Neural progenitor cell (in vitro differentiated cells): ENCODE measurements at regions not wholly inside any gene's neighbourhood (a gene's known extent, or its start where the extent isn't known, plus 50 kb on each side); places are given as distances from the start of the nearest gene placed in this dataset.

Experiments
- DNase-seq: peaks from one replicate; pipeline ENCODE4 v3.0.0-alpha.2; 2016; ENCODE audit warnings: low spot score
- H2AFZ ChIP-seq: fragments of 200-600 bp; sonication (generic); replicated peaks from 2 replicates; pipeline ENCODE4 v1.6.1; 2016; ENCODE audit warnings: antibody characterized with exemption
- H3F3A ChIP-seq: fragments of 200-600 bp; sonication (generic); 2 replicates; pipeline ENCODE4 v1.6.1; 2016; ENCODE audit warnings: antibody characterized with exemption, low read depth
- H3K27ac ChIP-seq: fragments of 200-600 bp; sonication (generic); 2 replicates; pipeline ENCODE4 v1.5.1; 2016; ENCODE audit warnings: mild to moderate bottlenecking
- H3K27me3 ChIP-seq: fragments of 200-600 bp; sonication (generic); 2 replicates; pipeline ENCODE4 v1.6.1; 2016; ENCODE audit warnings: mild to moderate bottlenecking, moderate library complexity
- H3K36me3 ChIP-seq: fragments of 200-600 bp; sonication (generic); 2 replicates; pipeline ENCODE4 v1.5.1; 2016
- H3K4me1 ChIP-seq: fragments of 200-600 bp; sonication (generic); 2 replicates; pipeline ENCODE4 v1.6.1; 2016; ENCODE audit warnings: mixed run types
- H3K4me2 ChIP-seq: fragments of 200-600 bp; sonication (generic); 2 replicates; pipeline ENCODE4 v1.6.1; 2016
- H3K4me3 ChIP-seq: fragments of 200-600 bp; sonication (generic); 2 replicates; pipeline ENCODE4 v1.5.1; 2016
- H3K79me2 ChIP-seq: fragments of 200-600 bp; sonication (generic); 2 replicates; pipeline ENCODE4 v1.6.1; 2016; ENCODE audit warnings: low read depth
- H3K9ac ChIP-seq: fragments of 200-600 bp; sonication (generic); 2 replicates; pipeline ENCODE4 v1.6.1; 2016
- H3K9me3 ChIP-seq: fragments of 200-600 bp; sonication (generic); 2 replicates; pipeline ENCODE4 v1.5.1; 2016; ENCODE audit warnings: low read depth
- H4K20me1 ChIP-seq: fragments of 200-600 bp; sonication (generic); 2 replicates; pipeline ENCODE4 v1.6.1; 2016; ENCODE audit warnings: low read depth
- H3K27ac Mint-ChIP-seq: 3 replicates; pipeline ENCODE4 v1.8.0; 2021; ENCODE audit warnings: mixed read lengths
- H3K27me3 Mint-ChIP-seq: 2 replicates; pipeline ENCODE4 v1.8.0; 2022; ENCODE audit warnings: low read depth, mild to moderate bottlenecking, inconsistent platforms, moderate library complexity, mixed read lengths; ENCODE audit not compliant: insufficient read depth
- H3K36me3 Mint-ChIP-seq: 3 replicates; pipeline ENCODE4 v1.8.0; 2021; ENCODE audit warnings: mixed read lengths
- H3K4me1 Mint-ChIP-seq: 3 replicates; pipeline ENCODE4 v1.8.0; 2021; ENCODE audit warnings: mixed read lengths
- H3K4me3 Mint-ChIP-seq: 3 replicates; pipeline ENCODE4 v1.8.0; 2021; ENCODE audit warnings: mild to moderate bottlenecking, moderate library complexity, mixed read lengths
- H3K9me3 Mint-ChIP-seq: 3 replicates; pipeline ENCODE4 v1.8.0; 2020; ENCODE audit warnings: mixed read lengths
- EZH2 ChIP-seq: fragments of 200-600 bp; sonication (generic); IDR thresholded peaks from 2 replicates; pipeline ENCODE4 v1.6.1; 2017; ENCODE audit warnings: antibody characterized with exemption, mild to moderate bottlenecking, moderate library complexity
- EZH2phosphoT487 ChIP-seq: fragments of 200-600 bp; sonication (generic); IDR thresholded peaks from 2 replicates; pipeline ENCODE4 v1.6.1; 2017; ENCODE audit warnings: antibody characterized with exemption
- TF ChIP-seq, protein P1 (sequence below): fragments of 200-600 bp; sonication (generic); IDR thresholded peaks from 2 replicates; pipeline ENCODE4 v1.5.1; 2017; ENCODE audit warnings: antibody characterized with exemption, mild to moderate bottlenecking

DNA sequence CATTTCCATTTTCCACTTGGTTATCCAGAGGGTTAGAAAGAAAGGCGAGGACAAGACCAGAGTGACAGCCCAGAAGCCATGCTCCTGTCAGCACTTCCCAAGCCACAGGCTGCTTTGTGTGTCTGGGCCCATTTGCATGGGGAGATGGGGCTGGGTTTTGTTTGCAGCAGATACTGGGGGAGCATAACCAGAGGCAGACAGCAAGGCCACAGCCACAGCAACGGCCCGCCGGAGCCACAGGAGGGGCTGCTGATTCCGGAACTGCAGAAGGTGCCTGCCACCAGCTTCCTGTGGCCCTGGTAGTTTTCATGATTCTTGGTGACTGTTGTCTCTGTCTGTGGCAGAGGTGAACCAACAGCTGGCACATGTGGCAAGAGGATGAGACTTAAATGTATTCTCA, 106.6 kb downstream of the DLL1 start:
- H2AFZ ChIP-seq: no peak overlapping the region
- Mint-ChIP-seq H3K36me3 (no peaks in the 10 kb centered on the region), H3K4me1 (no peaks in the 10 kb centered on the region), H3K27me3 (peaks cover 8% of the 10 kb centered on the region), H3K27ac (peak overlapping the region; percentile 50), H3K4me3 (no peak overlapping the region), H3K9me3 (peaks cover 6% of the 10 kb centered on the region)
- no peaks in the 10 kb centered on the region for H4K20me1 ChIP-seq
- TF ChIP-seq, protein P1, sequence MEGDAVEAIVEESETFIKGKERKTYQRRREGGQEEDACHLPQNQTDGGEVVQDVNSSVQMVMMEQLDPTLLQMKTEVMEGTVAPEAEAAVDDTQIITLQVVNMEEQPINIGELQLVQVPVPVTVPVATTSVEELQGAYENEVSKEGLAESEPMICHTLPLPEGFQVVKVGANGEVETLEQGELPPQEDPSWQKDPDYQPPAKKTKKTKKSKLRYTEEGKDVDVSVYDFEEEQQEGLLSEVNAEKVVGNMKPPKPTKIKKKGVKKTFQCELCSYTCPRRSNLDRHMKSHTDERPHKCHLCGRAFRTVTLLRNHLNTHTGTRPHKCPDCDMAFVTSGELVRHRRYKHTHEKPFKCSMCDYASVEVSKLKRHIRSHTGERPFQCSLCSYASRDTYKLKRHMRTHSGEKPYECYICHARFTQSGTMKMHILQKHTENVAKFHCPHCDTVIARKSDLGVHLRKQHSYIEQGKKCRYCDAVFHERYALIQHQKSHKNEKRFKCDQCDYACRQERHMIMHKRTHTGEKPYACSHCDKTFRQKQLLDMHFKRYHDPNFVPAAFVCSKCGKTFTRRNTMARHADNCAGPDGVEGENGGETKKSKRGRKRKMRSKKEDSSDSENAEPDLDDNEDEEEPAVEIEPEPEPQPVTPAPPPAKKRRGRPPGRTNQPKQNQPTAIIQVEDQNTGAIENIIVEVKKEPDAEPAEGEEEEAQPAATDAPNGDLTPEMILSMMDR: no peak
- no peak for TF ChIP-seq EZH2phosphoT487
- no peak for TF ChIP-seq EZH2
- H3K36me3 ChIP-seq: no peaks in the 10 kb centered on the region
- no peaks in the 10 kb centered on the region for H3K27me3 ChIP-seq
- DNase-seq: no peak
- no peak overlapping the region for H3K9ac ChIP-seq
- H3F3A ChIP-seq: no peaks in the 10 kb centered on the region
- no peak overlapping the region for H3K4me2 ChIP-seq
- no peaks in the 10 kb centered on the region for H3K9me3 ChIP-seq
- peaks cover 5% of the 10 kb centered on the region for H3K4me1 ChIP-seq
- H3K27ac ChIP-seq: no peak overlapping the region
- no peaks in the 10 kb centered on the region for H3K79me2 ChIP-seq
- no peak overlapping the region for H3K4me3 ChIP-seq

DNA sequence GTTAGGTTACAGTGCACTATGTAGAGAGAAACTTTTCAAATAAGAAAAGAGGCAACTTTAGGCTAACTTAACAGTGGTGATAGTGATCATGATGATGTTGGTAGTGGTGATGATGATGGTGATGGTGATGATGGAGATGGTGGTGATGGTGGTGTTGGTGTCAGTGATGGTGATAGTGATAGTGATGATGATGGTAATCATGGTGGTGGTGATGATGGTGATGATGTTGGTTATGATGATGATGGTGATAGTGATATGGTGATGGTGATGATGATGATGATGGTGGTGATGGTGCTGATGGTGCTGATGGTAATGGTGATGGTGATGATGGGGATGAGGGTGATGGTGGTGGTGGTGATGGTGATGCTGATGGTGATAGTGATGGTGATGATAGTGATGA, 107.4 kb downstream of the DLL1 start:
- H3K36me3 Mint-ChIP-seq: no peaks in the 10 kb centered on the region
- peak overlapping the region; percentile 7 for H3K27ac Mint-ChIP-seq
- TF ChIP-seq, protein P1: no peak
- TF ChIP-seq EZH2 (no peak), EZH2phosphoT487 (no peak)
- no peaks in the 10 kb centered on the region for H3K36me3 ChIP-seq
- H4K20me1 ChIP-seq: no peaks in the 10 kb centered on the region
- H3K4me2 ChIP-seq: no peak overlapping the region
- no peak for DNase-seq
- H3K4me1 Mint-ChIP-seq: peaks cover 3% of the 10 kb centered on the region
- peak overlapping the region; percentile 2 for H3K4me3 Mint-ChIP-seq
- no peak overlapping the region for H3K27ac ChIP-seq
- H3K9ac ChIP-seq: no peak overlapping the region
- peaks cover 8% of the 10 kb centered on the region for H3K27me3 Mint-ChIP-seq
- peaks cover 5% of the 10 kb centered on the region for H3K4me1 ChIP-seq
- no peaks in the 10 kb centered on the region for H3K79me2 ChIP-seq
- no peaks in the 10 kb centered on the region for H3K27me3 ChIP-seq
- H3F3A ChIP-seq: no peaks in the 10 kb centered on the region
- H3K4me3 ChIP-seq: no peak overlapping the region
- H3K9me3 ChIP-seq: no peaks in the 10 kb centered on the region
- peaks cover 6% of the 10 kb centered on the region for H3K9me3 Mint-ChIP-seq
- H2AFZ ChIP-seq: no peak overlapping the region

DNA sequence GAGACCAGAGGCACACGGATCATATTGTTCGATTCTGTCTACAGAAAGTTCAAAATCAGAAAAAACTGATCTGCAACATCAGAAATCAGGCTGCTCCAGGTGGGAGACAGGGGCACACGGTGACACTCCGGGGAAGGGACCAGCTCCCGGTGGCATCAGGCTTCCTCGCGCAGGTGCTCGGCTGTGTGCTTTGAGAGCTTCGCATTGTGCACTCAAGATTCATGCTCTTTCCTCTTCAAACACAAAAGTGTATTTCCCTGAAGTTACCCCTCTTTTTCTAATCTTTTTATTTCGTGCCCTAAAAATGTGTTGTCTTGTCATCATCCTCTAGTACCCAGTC, 108.1 kb downstream of the DLL1 start:
- no peak overlapping the region for H3K4me2 ChIP-seq
- H4K20me1 ChIP-seq: no peaks in the 10 kb centered on the region
- no peaks in the 10 kb centered on the region for H3K27me3 ChIP-seq
- no peak for TF ChIP-seq EZH2phosphoT487
- TF ChIP-seq EZH2: no peak
- TF ChIP-seq, protein P1: no peak
- no peaks in the 10 kb centered on the region for H3K36me3 Mint-ChIP-seq
- H3K36me3 ChIP-seq: no peaks in the 10 kb centered on the region
- no peak overlapping the region for H3K27ac ChIP-seq
- peaks cover 5% of the 10 kb centered on the region for H3K4me1 ChIP-seq
- H3K27ac Mint-ChIP-seq: no peak overlapping the region
- H3K9me3 Mint-ChIP-seq: peaks cover 6% of the 10 kb centered on the region
- peaks cover 6% of the 10 kb centered on the region for H3K4me1 Mint-ChIP-seq
- DNase-seq: no peak
- no peaks in the 10 kb centered on the region for H3F3A ChIP-seq
- no peaks in the 10 kb centered on the region for H3K9me3 ChIP-seq
- H3K9ac ChIP-seq: no peak overlapping the region
- no peak overlapping the region for H3K4me3 ChIP-seq
- no peaks in the 10 kb centered on the region for H3K79me2 ChIP-seq
- peaks cover 11% of the 10 kb centered on the region for H3K27me3 Mint-ChIP-seq
- H3K4me3 Mint-ChIP-seq: no peak overlapping the region
- H2AFZ ChIP-seq: no peak overlapping the region
